Brain microvascular endothelial cell (primary cell): ENCODE measurements at regions not wholly inside any gene's neighbourhood (a gene's known extent, or its start where the extent isn't known, plus 50 kb on each side); places are given as distances from the start of the nearest gene placed in this dataset.

Experiments
- DNase-seq: peaks from one replicate; pipeline ENCODE4 v3.0.0-alpha.2; 2020
- H3K27ac ChIP-seq: fragments of 250-450 bp; sonication (Bioruptor Pico); 2 replicates; pipeline ENCODE4 v1.5.1; 2020; ENCODE audit warnings: mild to moderate bottlenecking, moderate library complexity
- H3K27me3 ChIP-seq: fragments of 250-450 bp; sonication (Bioruptor Pico); replicated peaks from 2 replicates; pipeline ENCODE4 v1.5.1; 2020; ENCODE audit warnings: mild to moderate bottlenecking
- H3K36me3 ChIP-seq: fragments of 250-450 bp; sonication (Bioruptor Pico); replicated peaks from 2 replicates; pipeline ENCODE4 v1.5.1; 2020; ENCODE audit warnings: mild to moderate bottlenecking
- H3K4me3 ChIP-seq: 2 replicates; pipeline ENCODE4 v1.5.1; 2011; ENCODE audit warnings: low read depth, mild to moderate bottlenecking, control low read depth, low read length, moderate library complexity
- in situ Hi-C: cut with HindIII; loops from 2 replicates; pipeline ENCODE4 v1.10.0; 2017; ENCODE audit warnings: low sequenced_read_pairs, low pct_ligation_motif_present
- TF ChIP-seq, protein P1 (sequence below): IDR thresholded peaks from 2 replicates; pipeline ENCODE4 v1.5.1; 2011; ENCODE audit warnings: low read depth, mild to moderate bottlenecking, moderate library complexity, low read length, control low read depth, inconsistent platforms; ENCODE audit errors: missing control alignments

DNA sequence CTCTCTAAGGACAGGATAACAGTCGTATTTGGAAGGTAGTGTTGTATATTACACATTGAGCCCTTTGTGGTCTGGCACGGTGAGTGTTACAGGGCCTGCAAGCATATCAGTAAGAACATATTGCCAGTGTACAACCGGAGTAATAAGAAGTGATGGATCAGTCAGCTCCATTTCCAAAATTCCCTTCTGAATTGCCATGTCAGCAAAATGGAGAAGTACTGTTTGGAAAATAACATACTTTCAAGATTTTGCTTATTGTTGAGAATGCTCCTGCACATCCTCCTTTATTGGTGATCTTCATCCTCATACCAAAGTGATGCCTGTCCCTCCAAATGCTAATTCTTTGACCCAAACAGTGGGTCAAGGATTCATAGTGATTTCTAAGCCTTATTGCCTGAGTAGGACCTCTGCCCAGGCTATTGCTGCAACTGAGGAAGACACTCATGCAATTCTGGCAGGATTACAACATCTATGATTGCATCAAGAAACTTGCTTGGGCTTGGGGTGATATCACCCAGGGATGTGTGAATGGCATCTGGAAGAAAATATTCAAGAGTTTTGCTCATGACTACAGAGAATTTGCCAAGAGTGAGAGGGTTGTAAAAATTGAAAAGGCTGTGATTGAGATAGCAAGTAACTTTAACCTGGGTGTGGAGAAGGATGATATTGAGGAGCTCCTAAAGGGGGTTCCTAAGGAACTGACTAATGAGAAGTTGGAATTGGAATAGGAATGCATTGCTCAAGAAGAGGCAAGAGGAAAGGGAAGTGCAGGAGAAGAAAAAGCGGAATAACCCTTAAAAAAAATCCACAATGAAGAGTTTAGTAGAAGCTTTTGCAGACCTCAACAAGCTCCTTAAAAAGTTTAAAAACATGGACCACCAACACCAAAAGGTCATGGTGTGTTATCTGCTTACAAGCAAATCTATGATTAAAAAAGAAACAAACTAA, 452.2 kb upstream of the SORCS1 start:
- TF ChIP-seq, protein P1, sequence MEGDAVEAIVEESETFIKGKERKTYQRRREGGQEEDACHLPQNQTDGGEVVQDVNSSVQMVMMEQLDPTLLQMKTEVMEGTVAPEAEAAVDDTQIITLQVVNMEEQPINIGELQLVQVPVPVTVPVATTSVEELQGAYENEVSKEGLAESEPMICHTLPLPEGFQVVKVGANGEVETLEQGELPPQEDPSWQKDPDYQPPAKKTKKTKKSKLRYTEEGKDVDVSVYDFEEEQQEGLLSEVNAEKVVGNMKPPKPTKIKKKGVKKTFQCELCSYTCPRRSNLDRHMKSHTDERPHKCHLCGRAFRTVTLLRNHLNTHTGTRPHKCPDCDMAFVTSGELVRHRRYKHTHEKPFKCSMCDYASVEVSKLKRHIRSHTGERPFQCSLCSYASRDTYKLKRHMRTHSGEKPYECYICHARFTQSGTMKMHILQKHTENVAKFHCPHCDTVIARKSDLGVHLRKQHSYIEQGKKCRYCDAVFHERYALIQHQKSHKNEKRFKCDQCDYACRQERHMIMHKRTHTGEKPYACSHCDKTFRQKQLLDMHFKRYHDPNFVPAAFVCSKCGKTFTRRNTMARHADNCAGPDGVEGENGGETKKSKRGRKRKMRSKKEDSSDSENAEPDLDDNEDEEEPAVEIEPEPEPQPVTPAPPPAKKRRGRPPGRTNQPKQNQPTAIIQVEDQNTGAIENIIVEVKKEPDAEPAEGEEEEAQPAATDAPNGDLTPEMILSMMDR, result no peak
- in situ Hi-C loops, result no loop called here
- H3K27ac ChIP-seq, result no peak overlapping the region
- no peak for DNase-seq
- no peaks in the 10 kb centered on the region for H3K27me3 ChIP-seq
- no peak overlapping the region for H3K4me3 ChIP-seq
- H3K36me3 ChIP-seq, result no peaks in the 10 kb centered on the region

DNA sequence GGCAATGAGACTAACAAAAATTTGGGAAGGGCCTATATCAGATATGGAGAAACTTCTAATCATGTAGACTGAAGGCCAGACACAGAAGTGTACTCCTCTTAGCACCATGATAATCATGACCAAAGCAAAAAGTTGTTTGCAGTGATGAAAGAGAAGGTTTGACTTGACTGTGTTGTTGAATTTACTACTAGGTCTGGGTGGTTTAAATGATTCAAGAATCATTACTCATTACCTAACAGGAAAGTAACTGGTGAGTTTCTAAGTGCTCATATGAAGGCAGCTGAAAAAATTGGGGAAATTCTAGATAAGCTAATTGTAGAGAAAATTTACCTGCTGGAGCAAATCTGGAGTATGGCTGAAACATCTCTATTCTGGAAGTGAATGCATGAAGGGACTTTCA, 451.5 kb upstream of the SORCS1 start:
- in situ Hi-C loops, result no loop called here
- Histone ChIP-seq H3K4me3 (no peak overlapping the region), H3K27ac (no peak overlapping the region), H3K36me3 (no peaks in the 10 kb centered on the region), H3K27me3 (no peaks in the 10 kb centered on the region)
- no peak for DNase-seq
- TF ChIP-seq, protein P1, result no peak

DNA sequence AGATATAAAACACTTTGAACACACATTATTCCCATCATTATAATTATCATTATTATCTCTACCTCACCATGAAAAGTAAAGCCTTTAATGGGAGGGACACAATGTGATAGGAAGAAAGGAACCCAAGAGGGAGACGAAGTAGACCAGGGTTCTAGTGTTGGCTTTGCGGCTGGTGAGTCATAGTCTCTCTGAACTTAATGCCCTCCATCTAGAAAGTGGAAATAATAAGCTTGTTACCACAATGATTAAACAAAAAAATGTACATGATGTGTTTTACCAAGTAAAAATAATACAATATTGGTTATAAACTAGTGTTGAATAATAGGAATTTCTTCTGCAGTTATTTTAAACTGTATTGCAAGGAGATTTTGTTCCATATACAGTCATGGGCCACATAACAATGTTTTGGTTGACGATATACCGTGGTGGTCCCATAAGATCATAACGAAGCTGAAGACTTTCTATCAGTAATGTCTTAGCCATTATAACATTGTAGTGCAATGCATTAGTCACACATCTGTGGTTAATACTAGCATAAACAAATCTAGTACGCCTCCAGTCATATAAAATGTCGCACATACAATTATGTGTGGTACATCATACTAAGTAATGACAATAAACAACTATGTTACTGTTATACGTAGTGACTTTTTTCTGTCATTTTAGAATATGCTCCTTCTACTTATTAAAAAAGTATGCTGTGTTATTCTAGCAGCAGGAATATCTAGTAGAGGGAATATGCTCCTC, 450.6 kb upstream of the SORCS1 start:
- Histone ChIP-seq H3K36me3 (no peaks in the 10 kb centered on the region), H3K4me3 (no peak overlapping the region), H3K27ac (no peak overlapping the region), H3K27me3 (no peaks in the 10 kb centered on the region)
- peak; percentile 6 for DNase-seq
- in situ Hi-C loops, result no loop called here
- TF ChIP-seq, protein P1, result no peak

DNA sequence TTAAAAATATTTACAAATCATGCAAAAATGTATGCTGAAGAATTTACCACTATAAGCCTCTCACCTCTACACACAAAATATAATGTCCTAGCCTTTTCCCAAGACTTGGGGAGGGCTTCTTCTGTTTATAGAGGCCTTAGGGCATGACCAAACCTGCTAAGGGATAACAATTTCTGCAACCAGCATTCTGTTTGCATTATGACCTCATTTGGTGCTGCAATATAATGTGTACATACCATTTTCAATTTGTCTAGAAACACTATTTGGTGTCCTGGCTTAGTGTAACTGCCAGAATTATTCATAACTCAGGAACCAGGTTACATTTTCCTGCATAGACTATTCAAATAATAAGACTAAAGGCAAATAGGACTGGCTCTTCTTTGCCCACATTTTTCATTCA, 446.6 kb upstream of the SORCS1 start:
- no peak for DNase-seq
- in situ Hi-C loops, result no loop called here
- no peak overlapping the region for H3K4me3 ChIP-seq
- no peak overlapping the region for H3K27ac ChIP-seq
- no peaks in the 10 kb centered on the region for H3K27me3 ChIP-seq
- H3K36me3 ChIP-seq, result no peaks in the 10 kb centered on the region
- TF ChIP-seq, protein P1, result no peak

DNA sequence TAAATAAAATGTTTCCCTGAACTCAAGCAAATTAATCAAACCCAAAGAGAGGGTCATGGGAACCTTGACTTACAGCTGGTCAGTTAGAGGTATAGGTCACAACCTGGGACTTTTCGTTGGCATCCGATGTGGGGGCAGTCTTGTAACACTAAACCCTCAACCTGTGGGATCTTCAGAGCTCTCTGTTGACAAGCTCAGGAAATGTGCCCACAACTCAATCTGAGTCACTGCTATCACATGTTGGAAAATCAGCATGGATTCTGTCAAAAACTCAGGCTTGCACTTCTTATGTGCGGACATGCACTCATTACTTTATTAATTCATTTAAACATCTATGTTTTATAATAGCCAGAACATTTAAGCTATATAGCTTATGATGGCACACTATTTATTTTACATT, 424.6 kb upstream of the SORCS1 start:
- no peaks in the 10 kb centered on the region for H3K27me3 ChIP-seq
- TF ChIP-seq, protein P1, result no peak
- H3K27ac ChIP-seq, result no peak overlapping the region
- H3K4me3 ChIP-seq, result no peak overlapping the region
- in situ Hi-C loops, result no loop called here
- H3K36me3 ChIP-seq, result no peaks in the 10 kb centered on the region
- no peak for DNase-seq
